Tibial nerve (tissue), 3 donors: ENCODE measurements at regions not wholly inside any gene's neighbourhood (a gene's known extent, or its start where the extent isn't known, plus 50 kb on each side); places are given as distances from the start of the nearest gene placed in this dataset.

Experiments
- POLR2A ChIP-seq, 2 donors: fragments of 450-650 bp; IDR thresholded peaks; one replicate each; pipeline ENCODE4 v1.6.1; 2017; ENCODE audit warnings: antibody characterized with exemption in 2 of 2, mild to moderate bottlenecking in 2 of 2, moderate library complexity in 2 of 2
- TF ChIP-seq, protein P1 (sequence below), 5 experiments: fragments of 200-600 bp in 3 of 5; fragments of 450-650 bp in 2 of 5; sonication (generic) in 3 of 5; IDR thresholded peaks; one replicate each; pipeline ENCODE4 v1.5.1; 2016 to 2019; ENCODE audit warnings: antibody characterized with exemption in 5 of 5, mild to moderate bottlenecking in 3 of 5, moderate library complexity in 2 of 5

DNA sequence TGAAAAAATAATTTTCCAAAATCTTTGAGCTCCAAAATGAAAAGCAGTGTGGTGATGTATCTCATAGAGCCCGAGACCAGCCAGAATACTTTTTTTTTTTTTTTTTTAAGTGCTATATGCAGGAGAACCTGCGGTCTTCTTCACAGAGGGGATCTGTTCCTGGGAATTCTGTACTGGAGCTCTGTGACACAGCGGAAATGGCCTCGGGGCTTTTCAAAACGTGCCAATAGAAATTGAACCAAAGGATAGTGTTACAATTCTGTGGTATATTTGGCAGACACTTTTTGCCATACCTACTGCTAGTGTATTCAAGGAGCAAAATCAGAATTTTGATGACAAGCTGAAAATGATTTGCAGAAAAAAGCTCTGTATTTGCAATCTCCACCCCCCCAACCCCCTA is 1429.3 kb upstream of the LRRTM3 start:
- TF ChIP-seq, protein P1, sequence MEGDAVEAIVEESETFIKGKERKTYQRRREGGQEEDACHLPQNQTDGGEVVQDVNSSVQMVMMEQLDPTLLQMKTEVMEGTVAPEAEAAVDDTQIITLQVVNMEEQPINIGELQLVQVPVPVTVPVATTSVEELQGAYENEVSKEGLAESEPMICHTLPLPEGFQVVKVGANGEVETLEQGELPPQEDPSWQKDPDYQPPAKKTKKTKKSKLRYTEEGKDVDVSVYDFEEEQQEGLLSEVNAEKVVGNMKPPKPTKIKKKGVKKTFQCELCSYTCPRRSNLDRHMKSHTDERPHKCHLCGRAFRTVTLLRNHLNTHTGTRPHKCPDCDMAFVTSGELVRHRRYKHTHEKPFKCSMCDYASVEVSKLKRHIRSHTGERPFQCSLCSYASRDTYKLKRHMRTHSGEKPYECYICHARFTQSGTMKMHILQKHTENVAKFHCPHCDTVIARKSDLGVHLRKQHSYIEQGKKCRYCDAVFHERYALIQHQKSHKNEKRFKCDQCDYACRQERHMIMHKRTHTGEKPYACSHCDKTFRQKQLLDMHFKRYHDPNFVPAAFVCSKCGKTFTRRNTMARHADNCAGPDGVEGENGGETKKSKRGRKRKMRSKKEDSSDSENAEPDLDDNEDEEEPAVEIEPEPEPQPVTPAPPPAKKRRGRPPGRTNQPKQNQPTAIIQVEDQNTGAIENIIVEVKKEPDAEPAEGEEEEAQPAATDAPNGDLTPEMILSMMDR (IDR thresholded peaks at IDR 0.05) = no peak
- no peak for TF ChIP-seq POLR2A (IDR thresholded peaks at IDR 0.05)
